Effector CD8-positive, alpha-beta T cell (primary cell): ENCODE measurements at regions not wholly inside any gene's neighbourhood (a gene's known extent, or its start where the extent isn't known, plus 50 kb on each side); places are given as distances from the start of the nearest gene placed in this dataset.

Experiments used
- DNase-seq: peaks from one replicate; lab custom pipeline; 2025; lab: John Stamatoyannopoulos, UW

DNA sequence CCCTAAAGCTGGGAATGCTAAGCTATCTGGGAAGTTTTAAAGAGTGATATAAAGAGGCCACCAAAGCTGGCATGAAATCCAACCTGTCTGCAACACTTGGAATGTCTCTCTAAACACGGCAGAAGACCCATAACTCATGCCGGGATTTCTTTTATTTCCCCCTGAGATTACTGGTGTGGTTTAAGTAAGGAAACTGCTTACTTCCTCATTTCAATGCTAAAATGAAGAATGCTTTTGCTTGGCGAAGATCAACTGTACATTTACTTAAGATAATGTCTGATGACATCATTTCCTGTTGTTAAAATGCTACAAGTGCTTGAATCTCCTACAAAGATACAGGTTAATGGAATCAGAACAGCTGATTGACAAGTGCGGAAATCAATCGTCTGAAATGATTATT, 353.8 kb upstream of the SALL3 start:
- DNase-seq: no peak

- no peak for DNase-seq
Measured at GRCh38 chr18:78627551-78628346, 351.9 kb upstream of the SALL3 start.

- no peak for DNase-seq
Measured at GRCh38 chr18:78629426-78629825, 350.2 kb upstream of the SALL3 start.

DNA sequence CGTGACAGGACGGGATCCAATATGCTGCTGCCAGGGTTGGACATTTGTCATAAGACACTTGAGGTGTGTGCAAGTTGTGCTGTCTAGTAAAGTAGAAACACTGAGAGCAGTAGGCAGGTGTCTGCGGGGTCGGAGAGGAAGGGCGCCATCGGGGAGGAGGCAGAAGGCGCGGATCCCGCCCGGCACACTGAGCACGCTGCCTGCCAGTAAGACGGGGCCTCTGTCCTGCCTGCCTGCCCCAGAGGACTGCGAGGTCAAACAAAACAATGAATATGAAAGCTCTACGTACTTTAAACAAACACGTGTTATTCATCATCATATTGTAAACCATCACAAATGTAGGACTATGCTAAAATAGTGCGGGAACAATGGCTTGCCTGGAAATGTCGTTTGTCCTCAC, 349.3 kb upstream of the SALL3 start:
- no peak for DNase-seq

DNA sequence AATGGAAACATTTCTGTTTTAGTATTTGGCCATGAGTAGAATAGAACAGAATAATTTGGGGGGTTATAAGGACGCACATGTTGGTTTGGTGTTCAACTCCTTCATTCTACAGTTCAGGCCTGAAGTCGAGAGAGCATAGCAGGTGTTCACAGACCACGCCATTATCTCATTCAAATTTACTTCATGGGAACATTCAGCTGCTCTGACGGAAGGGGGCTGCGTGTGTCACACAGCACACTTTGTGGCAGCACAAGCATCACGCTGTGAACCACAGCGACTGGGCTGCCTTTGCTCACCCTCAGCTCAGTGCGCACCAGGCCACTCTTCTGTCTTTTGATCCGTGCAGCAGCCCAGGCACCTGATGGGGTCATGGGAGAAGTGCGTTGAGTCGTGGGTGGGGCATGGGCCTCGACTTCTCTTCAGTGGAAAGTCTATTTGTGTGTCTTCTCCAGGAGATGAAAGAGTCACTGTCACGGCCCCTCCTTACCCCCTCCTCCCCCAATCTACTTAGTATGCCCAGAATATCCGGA, 348.6 kb upstream of the SALL3 start:
- no peak for DNase-seq

GRCh38 chr18:78632111-78632541, 347.5 kb upstream of the SALL3 start:
- DNase-seq: no peak

GRCh38 chr18:78634061-78634696, 345.4 kb upstream of the SALL3 start:
- no peak for DNase-seq

- no peak for DNase-seq
Measured at GRCh38 chr18:78635093-78635800, 344.4 kb upstream of the SALL3 start.

GRCh38 chr18:78636260-78636659, 343.4 kb upstream of the SALL3 start:
- DNase-seq: no peak

DNA sequence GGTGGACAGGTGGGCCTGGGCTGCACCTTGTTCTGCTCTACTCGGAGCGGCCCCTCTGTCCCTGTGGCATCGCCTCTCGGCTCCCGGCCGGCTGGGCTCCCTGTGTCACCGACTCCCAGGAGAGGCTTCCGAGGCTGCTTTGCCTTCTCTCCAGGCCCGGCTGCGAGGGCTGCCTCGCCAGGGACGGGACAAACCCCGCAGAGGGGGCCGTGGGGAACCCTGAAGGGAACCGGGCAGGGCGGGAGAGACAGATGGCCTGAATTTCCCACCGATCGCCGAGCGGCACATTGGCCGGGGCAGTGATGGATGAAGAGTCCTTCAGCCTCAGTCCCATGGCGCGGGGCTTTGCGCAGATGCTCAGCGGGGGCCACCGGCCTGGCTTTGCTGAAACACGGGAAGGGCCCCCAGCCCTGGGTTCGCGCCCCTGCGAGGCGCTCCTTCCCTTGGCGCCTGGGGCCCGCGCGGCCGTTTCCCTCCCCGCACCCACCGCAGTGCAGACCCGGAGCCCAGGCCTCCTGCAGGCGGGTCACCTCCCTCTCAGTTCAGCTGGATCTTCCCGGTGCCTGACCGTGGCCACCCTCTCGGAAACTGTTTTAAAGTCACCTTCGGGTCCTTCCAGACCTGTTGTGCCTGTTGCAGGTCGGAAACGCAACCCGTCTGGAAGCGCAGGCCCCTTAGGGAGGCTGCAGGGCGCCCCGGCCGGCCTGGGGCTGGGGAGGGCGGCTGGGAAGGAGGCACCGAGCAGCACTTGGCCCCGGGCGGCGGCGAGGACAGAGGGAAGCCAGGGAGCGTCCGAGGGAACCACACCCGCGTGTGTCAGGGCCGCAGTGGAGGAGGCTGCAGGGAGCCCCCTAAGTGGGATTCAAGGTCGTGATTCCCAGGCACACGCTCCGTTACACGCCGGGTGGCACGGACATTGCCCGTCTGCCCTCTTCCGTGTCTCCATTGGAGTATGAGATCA, 341.9 kb upstream of the SALL3 start:
- DNase-seq: no peak

GRCh38 chr18:78639006-78639950, 340.3 kb upstream of the SALL3 start:
- DNase-seq: no peak

- no peak for DNase-seq
Measured at GRCh38 chr18:78640246-78640995, 339.2 kb upstream of the SALL3 start.

- no peak for DNase-seq
Measured at GRCh38 chr18:78641689-78642231, 337.9 kb upstream of the SALL3 start.

DNA sequence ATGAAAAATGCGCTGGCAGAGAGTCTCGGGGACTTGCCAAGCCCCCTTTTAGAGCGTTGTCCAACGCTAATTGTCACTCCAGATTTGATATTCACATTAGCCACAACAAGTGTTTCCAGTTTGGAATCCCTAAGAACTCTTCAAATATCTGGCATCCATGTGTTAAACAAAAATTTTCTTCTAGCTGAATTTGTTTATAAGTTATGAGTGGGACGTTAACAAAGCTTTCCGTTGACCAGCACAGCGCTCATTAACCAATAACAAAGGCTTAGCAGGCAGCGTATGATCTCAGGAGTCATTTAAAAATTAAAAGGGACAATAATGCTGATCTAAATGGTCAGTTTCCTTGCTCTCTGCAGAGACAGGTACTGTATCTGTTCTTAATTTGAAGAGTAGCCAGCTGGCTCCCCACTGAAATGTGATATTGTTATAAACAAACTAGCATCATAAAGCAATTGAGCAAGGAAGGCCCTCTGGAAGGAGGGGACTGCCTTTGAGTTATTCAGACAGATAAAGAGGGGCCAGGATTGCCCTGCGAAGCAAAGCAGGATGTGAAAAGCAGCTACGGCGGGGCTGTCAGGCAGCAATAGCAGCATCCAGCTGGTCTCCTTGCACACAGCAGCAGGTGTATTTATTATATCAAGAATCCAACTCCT, 337.2 kb upstream of the SALL3 start:
- no peak for DNase-seq

- no peak for DNase-seq
Measured at GRCh38 chr18:78643004-78643403, 336.6 kb upstream of the SALL3 start.

- no peak for DNase-seq
Measured at GRCh38 chr18:78643981-78644380, 335.6 kb upstream of the SALL3 start.

DNA sequence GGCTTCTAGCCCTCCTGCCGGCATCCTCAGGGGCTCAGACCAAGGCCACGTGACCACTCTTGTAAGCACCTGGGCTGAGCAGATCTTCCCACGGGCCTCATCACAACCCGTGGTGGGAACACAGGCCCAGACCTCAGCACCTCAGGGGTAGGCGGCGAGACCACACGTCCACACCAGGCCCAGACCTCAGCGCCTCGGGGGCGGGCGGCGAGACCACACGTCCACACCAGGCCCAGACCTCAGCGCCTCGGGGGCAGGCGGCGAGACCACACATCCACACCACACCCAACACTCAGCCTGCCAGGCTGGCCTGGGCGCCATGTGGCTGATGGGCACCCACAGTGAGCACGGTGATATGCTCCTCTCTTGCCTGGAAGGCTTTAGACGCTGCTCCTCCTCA, 334.4 kb upstream of the SALL3 start:
- no peak for DNase-seq

GRCh38 chr18:78647018-78647417, 332.6 kb upstream of the SALL3 start:
- DNase-seq: no peak

DNA sequence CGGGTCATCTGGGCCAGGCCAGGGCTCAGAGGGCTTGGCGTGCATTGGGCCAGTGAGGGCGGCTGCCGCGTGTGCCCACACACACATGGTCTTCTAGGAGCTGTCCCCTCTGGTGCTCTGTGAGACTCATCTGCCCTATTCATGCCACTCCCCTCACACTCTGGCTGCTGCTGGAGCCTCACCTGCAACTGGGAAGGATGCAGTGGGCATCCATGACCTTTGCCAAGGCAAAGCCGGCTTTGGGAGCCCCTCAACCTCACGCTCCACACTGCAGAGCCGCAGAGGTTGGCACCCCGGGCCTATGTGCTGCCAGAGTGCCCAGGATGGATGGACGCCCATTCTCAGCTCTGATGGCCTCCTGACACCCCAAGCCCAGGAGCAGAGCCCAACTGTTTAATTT, 330.2 kb upstream of the SALL3 start:
- no peak for DNase-seq
